HEK293T (cell line): ENCODE measurements at regions not wholly inside any gene's neighbourhood (a gene's known extent, or its start where the extent isn't known, plus 50 kb on each side); places are given as distances from the start of the nearest gene placed in this dataset.

ENCODE experiments used
- FOXA1 ChIP-seq: fragments of 450-650 bp; IDR thresholded peaks from 2 replicates; pipeline ENCODE4 v1.6.1; 2016; ENCODE audit warnings: mild to moderate bottlenecking
- FOXK2 ChIP-seq: fragments of 450-650 bp; IDR thresholded peaks from 2 replicates; pipeline ENCODE4 v1.6.1; 2016; ENCODE audit warnings: mild to moderate bottlenecking
- FOXM1 ChIP-seq: fragments of 450-650 bp; IDR thresholded peaks from 2 replicates; pipeline ENCODE4 v1.6.1; 2017; ENCODE audit warnings: mild to moderate bottlenecking, borderline replicate concordance
- HDGF ChIP-seq: fragments of 450-650 bp; IDR thresholded peaks from 2 replicates; pipeline ENCODE4 v1.6.1; 2017; ENCODE audit warnings: antibody characterized with exemption, borderline replicate concordance
- L3MBTL2 ChIP-seq: fragments of 450-650 bp; conservative IDR thresholded peaks from 2 replicates; pipeline ENCODE4 v1.6.1; 2016; ENCODE audit warnings: mild to moderate bottlenecking
- LEF1 ChIP-seq: fragments of 450-650 bp; IDR thresholded peaks from 2 replicates; pipeline ENCODE4 v1.6.1; 2017; ENCODE audit warnings: mild to moderate bottlenecking, borderline replicate concordance
- PKNOX1 ChIP-seq: fragments of 450-650 bp; IDR thresholded peaks from 2 replicates; pipeline ENCODE4 v1.6.1; 2016
- SP1 ChIP-seq: fragments of 450-650 bp; IDR thresholded peaks from 2 replicates; pipeline ENCODE4 v1.6.1; 2017
- SUZ12 ChIP-seq: fragments of 450-650 bp; IDR thresholded peaks from 2 replicates; pipeline ENCODE4 v1.6.1; 2016; ENCODE audit warnings: mild to moderate bottlenecking
- TARDBP ChIP-seq: fragments of 450-650 bp; IDR thresholded peaks from 2 replicates; pipeline ENCODE4 v1.6.1; 2016
- ZNF384 ChIP-seq: fragments of 450-650 bp; IDR thresholded peaks from 2 replicates; pipeline ENCODE4 v1.6.1; 2016

- TF ChIP-seq SP1 (no peak), ZNF384 (no peak), SUZ12 (no peak), TARDBP (no peak), PKNOX1 (no peak), FOXM1 (no peak), FOXK2 (no peak), L3MBTL2 (no peak), HDGF (no peak), LEF1 (no peak), FOXA1 (peak; percentile 54; the same call in 1 of the 2 replicates)
Measured at GRCh38 chr13:95494082-95494681, 58.3 kb upstream of the CLDN10 start.
